OCI-LY3 (cell line): ENCODE measurements at regions not wholly inside any gene's neighbourhood (a gene's known extent, or its start where the extent isn't known, plus 50 kb on each side); places are given as distances from the start of the nearest gene placed in this dataset.

ENCODE experiments used
- H2AFZ ChIP-seq: fragments of 200-600, 300-600 bp; shearing (Covaris generic); 2 replicates; pipeline ENCODE4 v1.6.0; 2014; ENCODE audit warnings: antibody characterized with exemption, low read depth, low read length
- H3K27ac ChIP-seq: fragments of 200-600, 300-600 bp; sonication (generic); 2 replicates; pipeline ENCODE4 v1.5.1; 2014; ENCODE audit warnings: mild to moderate bottlenecking, low read length, moderate library complexity, mixed read lengths
- H3K27me3 ChIP-seq: fragments of 200-600, 300-600 bp; sonication (generic); 2 replicates; pipeline ENCODE4 v1.6.1; 2014; ENCODE audit warnings: low read depth, low read length, mixed read lengths
- H3K36me3 ChIP-seq: fragments of 200-600, 300-600 bp; sonication (generic); replicated peaks from 2 replicates; pipeline ENCODE3; 2014; ENCODE audit warnings: low read depth, low read length, mixed read lengths
- H3K4me1 ChIP-seq: fragments of 300-600, 200-600 bp; sonication (generic); 2 replicates; pipeline ENCODE4 v1.6.1; 2014; ENCODE audit warnings: low read length, mixed read lengths
- H3K4me2 ChIP-seq: fragments of 200-600, 300-600 bp; sonication (generic); 2 replicates; pipeline ENCODE4 v1.6.1; 2014; ENCODE audit warnings: low read length, mixed read lengths
- H3K4me3 ChIP-seq: fragments of 300-600, 200-600 bp; sonication (generic); 2 replicates; pipeline ENCODE4 v1.5.1; 2014; ENCODE audit warnings: antibody characterized with exemption, mild to moderate bottlenecking, low read length, moderate library complexity
- H3K79me2 ChIP-seq: fragments of 300-600, 200-600 bp; shearing (Covaris generic); 2 replicates; pipeline ENCODE4 v1.6.1; 2014; ENCODE audit warnings: mild to moderate bottlenecking, low read length, mixed read lengths
- H3K9ac ChIP-seq: fragments of 300-600, 200-600 bp; shearing (Covaris generic); 2 replicates; pipeline ENCODE4 v1.6.0; 2014; ENCODE audit warnings: mild to moderate bottlenecking, low read length, moderate library complexity
- H3K9me3 ChIP-seq: fragments of 200-600, 300-600 bp; shearing (Covaris generic); 2 replicates; pipeline ENCODE4 v1.6.1; 2014; ENCODE audit warnings: low read length, mixed read lengths; ENCODE audit not compliant: insufficient read depth
- H4K20me1 ChIP-seq: fragments of 200-600, 300-600 bp; sonication (generic); 2 replicates; pipeline ENCODE4 v1.6.1; 2016; ENCODE audit warnings: low read length, mixed read lengths; ENCODE audit not compliant: insufficient read depth
- CTCF ChIP-seq: fragments of 200-600, 300-600 bp; sonication (generic); IDR thresholded peaks from 2 replicates; pipeline ENCODE4 v1.5.1; 2014; ENCODE audit warnings: antibody characterized with exemption, low read length, low read depth
- EZH2phosphoT487 ChIP-seq: fragments of 200-600 bp; shearing (Covaris generic); IDR thresholded peaks from 2 replicates; pipeline ENCODE4 v1.6.1; 2018; ENCODE audit warnings: antibody characterized with exemption, mixed run types, low read depth

- peaks cover 6% of the 10 kb centered on the region for H3K36me3 ChIP-seq
- no peak overlapping the region for H2AFZ ChIP-seq
- H3K27ac ChIP-seq = no peak overlapping the region
- H3K4me2 ChIP-seq = no peak overlapping the region
- H3K4me3 ChIP-seq = no peak overlapping the region
- H4K20me1 ChIP-seq = peaks cover 10% of the 10 kb centered on the region; the same call in 1 of the 2 replicates
- H3K4me1 ChIP-seq = peaks cover 3% of the 10 kb centered on the region
- H3K9ac ChIP-seq = no peak overlapping the region
- TF ChIP-seq EZH2phosphoT487 (no peak), CTCF (no peak)
- no peaks in the 10 kb centered on the region for H3K9me3 ChIP-seq
- peaks cover 5% of the 10 kb centered on the region for H3K79me2 ChIP-seq
- no peaks in the 10 kb centered on the region for H3K27me3 ChIP-seq
Observed at GRCh38 chrY:7339391-7340087, 428.0 kb upstream of the AMELY start.

- H4K20me1 ChIP-seq = peaks cover 18% of the 10 kb centered on the region
Observed at GRCh38 chrY:7336023-7336873, 424.7 kb upstream of the AMELY start.

GRCh38 chrY:7334449-7334848 is 422.9 kb upstream of the AMELY start:
- peaks cover 11% of the 10 kb centered on the region for H3K36me3 ChIP-seq
- no peak overlapping the region for H3K27ac ChIP-seq
- H3K79me2 ChIP-seq = peaks cover 12% of the 10 kb centered on the region
- H3K9ac ChIP-seq = no peak overlapping the region
- no peak overlapping the region for H2AFZ ChIP-seq
- peaks cover 10% of the 10 kb centered on the region for H3K4me1 ChIP-seq
- H3K4me2 ChIP-seq = no peak overlapping the region
- TF ChIP-seq EZH2phosphoT487 = no peak
- TF ChIP-seq CTCF = no peak
- no peaks in the 10 kb centered on the region for H3K27me3 ChIP-seq
- H4K20me1 ChIP-seq = peaks cover 18% of the 10 kb centered on the region
- H3K9me3 ChIP-seq = no peaks in the 10 kb centered on the region
- H3K4me3 ChIP-seq = no peak overlapping the region

More at GRCh38 chrY:7336023-7336873, 424.7 kb upstream of the AMELY start:
- Histone ChIP-seq H3K9me3 (no peaks in the 10 kb centered on the region), H3K9ac (no peak overlapping the region), H3K27me3 (no peaks in the 10 kb centered on the region), H3K4me3 (no peak overlapping the region), H3K36me3 (peaks cover 11% of the 10 kb centered on the region), H3K79me2 (peaks cover 12% of the 10 kb centered on the region), H2AFZ (no peak overlapping the region), H3K4me1 (peaks cover 10% of the 10 kb centered on the region), H3K27ac (no peak overlapping the region), H3K4me2 (no peak overlapping the region)
- TF ChIP-seq CTCF (no peak), EZH2phosphoT487 (no peak)
